SK-N-SH (cell line): ENCODE measurements at regions not wholly inside any gene's neighbourhood (a gene's known extent, or its start where the extent isn't known, plus 50 kb on each side); places are given as distances from the start of the nearest gene placed in this dataset.

ENCODE experiments used
- CHD2 ChIP-seq: fragments of 150-350 bp; IDR thresholded peaks from 2 replicates; pipeline ENCODE4 v1.6.1; 2018; ENCODE audit warnings: low read length; ENCODE audit not compliant: partially characterized antibody
- FOXJ3 ChIP-seq: sonication (generic); formaldehyde crosslinking; IDR thresholded peaks from 2 replicates; pipeline ENCODE4 v1.5.1; 2020; ENCODE audit warnings: mild to moderate bottlenecking, missing genetic modification reagents
- GABPA ChIP-seq: IDR thresholded peaks from 2 replicates; pipeline ENCODE4 v1.4.0; 2012; ENCODE audit warnings: low read depth, mild to moderate bottlenecking
- GATA2 ChIP-seq: sonication (generic); formaldehyde crosslinking; IDR thresholded peaks from 2 replicates; pipeline ENCODE4 v1.5.0; 2020; ENCODE audit warnings: mild to moderate bottlenecking, missing genetic modification reagents
- POLR2AphosphoS5 ChIP-seq: IDR thresholded peaks from 2 replicates; pipeline ENCODE4 v1.6.1; 2012; ENCODE audit warnings: low read depth, low read length
- RAD21 ChIP-seq: IDR thresholded peaks from 2 replicates; pipeline ENCODE4 v1.6.1; 2012; ENCODE audit warnings: mild to moderate bottlenecking, low read length
- RFX5 ChIP-seq: IDR thresholded peaks from 2 replicates; pipeline ENCODE4 v1.6.1; 2012; ENCODE audit warnings: mild to moderate bottlenecking, improper control_type of control experiment, low read length
- SIN3A ChIP-seq: IDR thresholded peaks from 2 replicates; pipeline ENCODE4 v1.6.1; 2012; ENCODE audit warnings: low read depth, mild to moderate bottlenecking, low read length, moderate library complexity, borderline replicate concordance
- YY1 ChIP-seq: IDR thresholded peaks from 2 replicates; pipeline ENCODE4 v1.4.0; 2012; ENCODE audit warnings: low read depth, mild to moderate bottlenecking
- TF ChIP-seq, protein P1 (sequence below): fragments of 200-600 bp; sonication (generic); IDR thresholded peaks from 2 replicates; pipeline ENCODE4 v1.6.1; 2017; ENCODE audit warnings: antibody characterized with exemption, mild to moderate bottlenecking, moderate library complexity
- TF ChIP-seq, protein P2 (sequence below): IDR thresholded peaks from 2 replicates; pipeline ENCODE4 v1.6.1; 2012; ENCODE audit warnings: mild to moderate bottlenecking, low read depth, low read length, moderate library complexity
- TF ChIP-seq, protein P3 (sequence below): IDR thresholded peaks from 2 replicates; pipeline ENCODE4 v1.4.0; 2012; ENCODE audit warnings: low read depth

GRCh38 chr11:24196733-24197132 is 300.1 kb upstream of the LUZP2 start:
- TF ChIP-seq SIN3A, result no peak
- TF ChIP-seq FOXJ3 (CRISPR knock-in tag), result no peak
- TF ChIP-seq, protein P1, sequence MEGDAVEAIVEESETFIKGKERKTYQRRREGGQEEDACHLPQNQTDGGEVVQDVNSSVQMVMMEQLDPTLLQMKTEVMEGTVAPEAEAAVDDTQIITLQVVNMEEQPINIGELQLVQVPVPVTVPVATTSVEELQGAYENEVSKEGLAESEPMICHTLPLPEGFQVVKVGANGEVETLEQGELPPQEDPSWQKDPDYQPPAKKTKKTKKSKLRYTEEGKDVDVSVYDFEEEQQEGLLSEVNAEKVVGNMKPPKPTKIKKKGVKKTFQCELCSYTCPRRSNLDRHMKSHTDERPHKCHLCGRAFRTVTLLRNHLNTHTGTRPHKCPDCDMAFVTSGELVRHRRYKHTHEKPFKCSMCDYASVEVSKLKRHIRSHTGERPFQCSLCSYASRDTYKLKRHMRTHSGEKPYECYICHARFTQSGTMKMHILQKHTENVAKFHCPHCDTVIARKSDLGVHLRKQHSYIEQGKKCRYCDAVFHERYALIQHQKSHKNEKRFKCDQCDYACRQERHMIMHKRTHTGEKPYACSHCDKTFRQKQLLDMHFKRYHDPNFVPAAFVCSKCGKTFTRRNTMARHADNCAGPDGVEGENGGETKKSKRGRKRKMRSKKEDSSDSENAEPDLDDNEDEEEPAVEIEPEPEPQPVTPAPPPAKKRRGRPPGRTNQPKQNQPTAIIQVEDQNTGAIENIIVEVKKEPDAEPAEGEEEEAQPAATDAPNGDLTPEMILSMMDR, result no peak
- no peak for TF ChIP-seq POLR2AphosphoS5
- TF ChIP-seq, protein P2, sequence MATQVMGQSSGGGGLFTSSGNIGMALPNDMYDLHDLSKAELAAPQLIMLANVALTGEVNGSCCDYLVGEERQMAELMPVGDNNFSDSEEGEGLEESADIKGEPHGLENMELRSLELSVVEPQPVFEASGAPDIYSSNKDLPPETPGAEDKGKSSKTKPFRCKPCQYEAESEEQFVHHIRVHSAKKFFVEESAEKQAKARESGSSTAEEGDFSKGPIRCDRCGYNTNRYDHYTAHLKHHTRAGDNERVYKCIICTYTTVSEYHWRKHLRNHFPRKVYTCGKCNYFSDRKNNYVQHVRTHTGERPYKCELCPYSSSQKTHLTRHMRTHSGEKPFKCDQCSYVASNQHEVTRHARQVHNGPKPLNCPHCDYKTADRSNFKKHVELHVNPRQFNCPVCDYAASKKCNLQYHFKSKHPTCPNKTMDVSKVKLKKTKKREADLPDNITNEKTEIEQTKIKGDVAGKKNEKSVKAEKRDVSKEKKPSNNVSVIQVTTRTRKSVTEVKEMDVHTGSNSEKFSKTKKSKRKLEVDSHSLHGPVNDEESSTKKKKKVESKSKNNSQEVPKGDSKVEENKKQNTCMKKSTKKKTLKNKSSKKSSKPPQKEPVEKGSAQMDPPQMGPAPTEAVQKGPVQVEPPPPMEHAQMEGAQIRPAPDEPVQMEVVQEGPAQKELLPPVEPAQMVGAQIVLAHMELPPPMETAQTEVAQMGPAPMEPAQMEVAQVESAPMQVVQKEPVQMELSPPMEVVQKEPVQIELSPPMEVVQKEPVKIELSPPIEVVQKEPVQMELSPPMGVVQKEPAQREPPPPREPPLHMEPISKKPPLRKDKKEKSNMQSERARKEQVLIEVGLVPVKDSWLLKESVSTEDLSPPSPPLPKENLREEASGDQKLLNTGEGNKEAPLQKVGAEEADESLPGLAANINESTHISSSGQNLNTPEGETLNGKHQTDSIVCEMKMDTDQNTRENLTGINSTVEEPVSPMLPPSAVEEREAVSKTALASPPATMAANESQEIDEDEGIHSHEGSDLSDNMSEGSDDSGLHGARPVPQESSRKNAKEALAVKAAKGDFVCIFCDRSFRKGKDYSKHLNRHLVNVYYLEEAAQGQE, result no peak
- no peak for TF ChIP-seq GABPA
- TF ChIP-seq GATA2 (CRISPR knock-in tag), result no peak
- no peak for TF ChIP-seq RFX5
- TF ChIP-seq RAD21, result no peak
- no peak for TF ChIP-seq YY1
- TF ChIP-seq, protein P3, sequence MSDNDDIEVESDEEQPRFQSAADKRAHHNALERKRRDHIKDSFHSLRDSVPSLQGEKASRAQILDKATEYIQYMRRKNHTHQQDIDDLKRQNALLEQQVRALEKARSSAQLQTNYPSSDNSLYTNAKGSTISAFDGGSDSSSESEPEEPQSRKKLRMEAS, result no peak
- TF ChIP-seq CHD2, result no peak
